ENCODE measurements at regions not wholly inside any gene's neighbourhood (a gene's known extent, or its start where the extent isn't known, plus 50 kb on each side); places are given as distances from the start of the nearest gene placed in this dataset.

- H3K9ac ChIP-seq (replicated peaks in 1 of 4; ENCODE audit: extremely low read depth in 1 of 4, low read depth in 3 of 4, low read length in 3 of 4): no peak overlapping the region
- no peak overlapping the region for H3K14ac ChIP-seq (ENCODE audit: insufficient read length)
- DNase-seq (ENCODE audit: low read depth in 1 of 2, low spot score in 2 of 2) (no peak), FAIRE-seq (no peak)
- TF ChIP-seq RFX5 (IDR thresholded peaks at IDR 0.05; ENCODE audit: borderline replicate concordance, low read depth, low read length) (no peak), EP300 (IDR thresholded peaks at IDR 0.05; ENCODE audit: borderline replicate concordance in 1 of 2, low read depth in 2 of 2, low read length in 2 of 2) (no peak), TAF1 (IDR thresholded peaks at IDR 0.05; ENCODE audit: low read depth, low read length) (no peak), SIX5 (IDR thresholded peaks at IDR 0.05; ENCODE audit: low read depth, low read length) (no peak), SIN3A (conservative IDR thresholded peaks at IDR 0.05 in 1 of 2, IDR thresholded peaks at IDR 0.05 in 1 of 2; ENCODE audit: low read depth in 1 of 2, low read length in 2 of 2) (no peak), TBP (IDR thresholded peaks at IDR 0.05; ENCODE audit: low read depth, low read length) (no peak), TCF12 (IDR thresholded peaks at IDR 0.05; ENCODE audit: low read depth, low read length) (no peak), POLR2AphosphoS5 (IDR thresholded peaks at IDR 0.05; ENCODE audit: low read depth, low read length) (no peak), POU5F1 (IDR thresholded peaks at IDR 0.05; ENCODE audit: low read depth, low read length) (no peak), SIRT6 (IDR thresholded peaks at IDR 0.05; ENCODE audit: low read length) (no peak), HDAC2 (IDR thresholded peaks at IDR 0.05; ENCODE audit: borderline replicate concordance in 1 of 2, low read depth in 2 of 2, low read length in 2 of 2) (no peak)
- H3K36me3 ChIP-seq (ENCODE audit: control insufficient read depth in 2 of 4, insufficient read depth in 4 of 4, low read length in 3 of 4): no peaks in the 10 kb centered on the region
- H2BK15ac ChIP-seq (ENCODE audit: low read length): no peak overlapping the region
- no peak overlapping the region for H3K4me3 ChIP-seq (ENCODE audit: extremely low read depth in 1 of 4, insufficient read depth in 2 of 4, low read depth in 3 of 4, low read length in 4 of 4)
- no peak overlapping the region for H2BK20ac ChIP-seq (ENCODE audit: low read length)
- no peak overlapping the region for H2BK5ac ChIP-seq (ENCODE audit: low read depth, low read length)
- no peaks in the 10 kb centered on the region for H4K20me1 ChIP-seq (replicated peaks in 1 of 2; ENCODE audit: control insufficient read depth in 1 of 2, insufficient read depth in 2 of 2, low read length in 2 of 2)
- H2BK12ac ChIP-seq (ENCODE audit: low read depth, low read length): no peak overlapping the region
- no peak overlapping the region for H3K27ac ChIP-seq (ENCODE audit: low read depth, low read length)
- ChIA-PET CTCF (ENCODE audit: partially characterized antibody) (interaction anchor here (0.8 to 7.2 kb wide), 7 partner anchors 9 to 187 kb away, joined by 3 to 107 read pairs (median 5); no protein-coding TSS in a partner anchor), POLR2A (ENCODE audit: partially characterized antibody) (no interaction called here)
- no peak overlapping the region for H3K4ac ChIP-seq (replicated peaks; ENCODE audit: insufficient read length, low read depth, low read length)
- no peak overlapping the region for H3K18ac ChIP-seq (ENCODE audit: extremely low read depth, low read length)
- no peak overlapping the region for H2BK120ac ChIP-seq (replicated peaks; ENCODE audit: low read depth, low read length)
- H3K4me1 ChIP-seq (replicated peaks in 1 of 4; ENCODE audit: control insufficient read depth in 3 of 4, insufficient read depth in 4 of 4, low read length in 3 of 4): no peaks in the 10 kb centered on the region
- no peaks in the 10 kb centered on the region for H3K23me2 ChIP-seq (ENCODE audit: low read depth, low read length)
- no peak overlapping the region for H3K56ac ChIP-seq (replicated peaks; ENCODE audit: insufficient read length, low read depth, low read length)
- no peak overlapping the region for H4K91ac ChIP-seq (replicated peaks; ENCODE audit: insufficient read length, low read length)
- no peak overlapping the region for H4K8ac ChIP-seq (ENCODE audit: extremely low read depth, insufficient read depth, low read length)
- no peaks in the 10 kb centered on the region for H3K79me1 ChIP-seq (ENCODE audit: low read depth, low read length)
- H3K79me2 ChIP-seq (ENCODE audit: control insufficient read depth in 1 of 2, insufficient read depth in 2 of 2, low read length in 2 of 2): no peaks in the 10 kb centered on the region
- no peak overlapping the region for H2AK5ac ChIP-seq (ENCODE audit: low read depth, low read length)
- H2AFZ ChIP-seq (ENCODE audit: low read length): no peak overlapping the region
- H4K5ac ChIP-seq (ENCODE audit: insufficient read length, low read depth, low read length): no peak overlapping the region
- H3K27me3 ChIP-seq (replicated peaks in 1 of 4; ENCODE audit: control insufficient read depth in 3 of 4, extremely low read depth in 1 of 4, insufficient read depth in 3 of 4, low read length in 3 of 4): no peaks in the 10 kb centered on the region
- no peak overlapping the region for H3K4me2 ChIP-seq (ENCODE audit: insufficient read depth in 1 of 2, low read depth in 2 of 2, low read length in 2 of 2)
- H3K9me3 ChIP-seq (ENCODE audit: insufficient read depth in 2 of 2, low read depth in 1 of 2, low read length in 1 of 2): no peaks in the 10 kb centered on the region
- no peak overlapping the region for H3K23ac ChIP-seq (ENCODE audit: insufficient read length)
- 87% methylated on average over 1 of the region's 1 CpG; no CpG with 5 or more reads in 1 of the 2 experiments for WGBS, 2 experiments (ENCODE audit: extremely low coverage in 1 of 2, insufficient coverage in 1 of 2, insufficient read length in 1 of 2, insufficient replicate concordance in 2 of 2, low coverage in 1 of 2, low lambda C conversion rate in 2 of 2, missing lambda C conversion rate in 1 of 2)
Measured at GRCh38 chr1:67573311-67573872, 111.6 kb upstream of the GADD45A start.

Data from H1 (cell line).